Panc1 (cell line): ENCODE measurements at regions not wholly inside any gene's neighbourhood (a gene's known extent, or its start where the extent isn't known, plus 50 kb on each side); places are given as distances from the start of the nearest gene placed in this dataset.

Experiments used
- CTCF ChIP-seq: fragments of 450-650 bp; IDR thresholded peaks from 2 replicates; pipeline ENCODE4 v1.5.1; 2017; ENCODE audit warnings: mild to moderate bottlenecking
- POLR2AphosphoS5 ChIP-seq: IDR thresholded peaks from 2 replicates; pipeline ENCODE4 v1.6.1; 2012; ENCODE audit warnings: mild to moderate bottlenecking, low read depth, low read length, moderate library complexity
- REST ChIP-seq, 2 experiments: IDR thresholded peaks; 2 replicates each; pipeline ENCODE4 v1.6.1; 2011 to 2012; ENCODE audit warnings: low read depth in 2 of 2, control low read depth in 1 of 2, low read length in 1 of 2, mild to moderate bottlenecking in 1 of 2, moderate library complexity in 1 of 2; ENCODE audit not compliant: insufficient read depth in 1 of 2

- TF ChIP-seq CTCF, result no peak
- no peak for TF ChIP-seq POLR2AphosphoS5
- TF ChIP-seq REST (IDR thresholded peaks at IDR 0.05; ENCODE audit: insufficient read depth in 1 of 2, low read depth in 2 of 2, low read length in 1 of 2), result no peak
Measured at GRCh38 chr5:3751846-3752245, 156.2 kb downstream of the IRX1 start.
